Type B pancreatic cell (in vitro differentiated cells): ENCODE measurements at regions not wholly inside any gene's neighbourhood (a gene's known extent, or its start where the extent isn't known, plus 50 kb on each side); places are given as distances from the start of the nearest gene placed in this dataset.

Source experiments
- DNase-seq: peaks from one replicate; pipeline ENCODE4 v3.0.0; 2021; ENCODE audit warnings: mixed read lengths; ENCODE audit not compliant: unreplicated experiment; ENCODE audit errors: extremely low spot score
- H3K27ac Mint-ChIP-seq: 2 replicates; pipeline ENCODE4 v1.8.0; 2021; ENCODE audit warnings: mild to moderate bottlenecking, mixed read lengths
- H3K27me3 Mint-ChIP-seq: 2 replicates; pipeline ENCODE4 v1.8.0; 2021; ENCODE audit warnings: mixed read lengths
- H3K36me3 Mint-ChIP-seq: 2 replicates; pipeline ENCODE4 v1.8.0; 2021; ENCODE audit warnings: mixed read lengths
- H3K4me1 Mint-ChIP-seq: one replicate; pipeline ENCODE4 v1.8.0; 2021; ENCODE audit warnings: mixed read lengths; ENCODE audit not compliant: unreplicated experiment
- H3K4me3 Mint-ChIP-seq: 2 replicates; pipeline ENCODE4 v1.8.0; 2021; ENCODE audit warnings: mild to moderate bottlenecking, mixed read lengths
- H3K9me3 Mint-ChIP-seq: 2 replicates; pipeline ENCODE4 v1.8.0; 2021; ENCODE audit warnings: mixed read lengths
- TF ChIP-seq, protein P1 (sequence below): fragments of 200-600 bp; sonication (generic); conservative IDR thresholded peaks from 2 replicates; pipeline ENCODE4 v1.5.0; 2021; ENCODE audit warnings: antibody characterized with exemption, mild to moderate bottlenecking

DNA sequence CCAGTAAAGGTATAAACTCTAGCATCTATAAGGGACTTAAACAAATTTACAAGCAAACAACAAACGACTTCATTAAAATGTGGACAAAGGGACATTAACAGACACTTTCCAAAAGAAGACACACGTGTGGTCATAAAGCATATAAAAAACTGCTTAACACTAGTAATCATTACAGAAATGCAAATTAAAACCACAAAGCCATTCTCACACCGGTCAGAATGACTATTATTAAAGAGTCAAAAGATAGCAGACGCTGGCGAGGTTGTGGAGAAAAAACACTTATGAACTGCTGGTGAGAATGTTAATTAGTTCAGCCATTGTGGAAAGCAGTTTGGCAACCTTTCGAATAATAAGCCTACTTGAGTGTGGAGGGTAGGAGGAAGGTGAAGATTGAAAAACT, 217.1 kb upstream of the DLGAP1 start:
- DNase-seq, result no peak
- Mint-ChIP-seq H3K9me3 (peaks cover 20% of the 10 kb centered on the region), H3K27ac (no peak overlapping the region), H3K4me3 (no peak overlapping the region), H3K36me3 (no peaks in the 10 kb centered on the region), H3K27me3 (peaks cover 3% of the 10 kb centered on the region), H3K4me1 (no peaks in the 10 kb centered on the region)
- TF ChIP-seq, protein P1, sequence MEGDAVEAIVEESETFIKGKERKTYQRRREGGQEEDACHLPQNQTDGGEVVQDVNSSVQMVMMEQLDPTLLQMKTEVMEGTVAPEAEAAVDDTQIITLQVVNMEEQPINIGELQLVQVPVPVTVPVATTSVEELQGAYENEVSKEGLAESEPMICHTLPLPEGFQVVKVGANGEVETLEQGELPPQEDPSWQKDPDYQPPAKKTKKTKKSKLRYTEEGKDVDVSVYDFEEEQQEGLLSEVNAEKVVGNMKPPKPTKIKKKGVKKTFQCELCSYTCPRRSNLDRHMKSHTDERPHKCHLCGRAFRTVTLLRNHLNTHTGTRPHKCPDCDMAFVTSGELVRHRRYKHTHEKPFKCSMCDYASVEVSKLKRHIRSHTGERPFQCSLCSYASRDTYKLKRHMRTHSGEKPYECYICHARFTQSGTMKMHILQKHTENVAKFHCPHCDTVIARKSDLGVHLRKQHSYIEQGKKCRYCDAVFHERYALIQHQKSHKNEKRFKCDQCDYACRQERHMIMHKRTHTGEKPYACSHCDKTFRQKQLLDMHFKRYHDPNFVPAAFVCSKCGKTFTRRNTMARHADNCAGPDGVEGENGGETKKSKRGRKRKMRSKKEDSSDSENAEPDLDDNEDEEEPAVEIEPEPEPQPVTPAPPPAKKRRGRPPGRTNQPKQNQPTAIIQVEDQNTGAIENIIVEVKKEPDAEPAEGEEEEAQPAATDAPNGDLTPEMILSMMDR, result no peak

DNA sequence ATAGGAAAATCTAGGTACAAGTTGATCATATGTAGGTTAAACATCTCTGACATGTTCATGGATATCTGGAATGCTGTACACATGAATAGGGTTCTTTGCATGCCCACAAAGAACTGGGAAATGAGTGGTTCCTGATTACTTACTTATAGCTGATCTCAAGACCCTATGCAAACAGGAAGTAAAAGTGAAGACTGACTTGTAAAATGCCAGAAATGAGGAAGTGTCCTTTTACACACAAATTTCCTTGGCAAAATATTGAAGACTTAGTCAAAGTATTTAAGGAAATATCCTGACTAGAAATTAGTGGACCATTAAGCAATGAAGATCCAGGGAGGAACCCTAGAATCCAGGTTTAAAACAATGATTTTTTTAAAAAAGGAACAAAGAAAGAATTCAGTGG, 203.7 kb upstream of the DLGAP1 start:
- no peak overlapping the region for H3K4me3 Mint-ChIP-seq
- TF ChIP-seq, protein P1, result no peak
- no peak overlapping the region for H3K27ac Mint-ChIP-seq
- no peak for DNase-seq
- no peaks in the 10 kb centered on the region for H3K4me1 Mint-ChIP-seq
- no peaks in the 10 kb centered on the region for H3K36me3 Mint-ChIP-seq
- H3K9me3 Mint-ChIP-seq, result no peaks in the 10 kb centered on the region
- no peaks in the 10 kb centered on the region for H3K27me3 Mint-ChIP-seq

DNA sequence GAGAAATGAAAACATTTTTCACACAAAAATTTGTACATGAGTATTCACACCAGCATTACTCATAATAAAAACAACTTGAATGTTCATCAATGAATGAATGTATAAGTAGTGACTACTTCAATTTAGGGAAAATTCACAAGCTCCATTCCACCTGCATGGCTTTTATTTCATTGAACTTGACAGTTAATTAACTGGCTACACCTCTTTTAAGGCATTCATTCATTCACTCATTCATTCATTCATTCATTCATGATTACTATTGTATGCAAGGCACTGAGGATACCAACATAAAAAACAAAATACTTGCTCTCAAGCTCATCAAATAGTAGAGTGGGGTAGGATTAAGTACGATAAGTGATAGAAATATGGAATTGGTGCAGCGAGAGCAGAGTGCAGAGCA, 198.3 kb upstream of the DLGAP1 start:
- no peaks in the 10 kb centered on the region for H3K4me1 Mint-ChIP-seq
- H3K4me3 Mint-ChIP-seq, result no peak overlapping the region
- no peak overlapping the region for H3K27ac Mint-ChIP-seq
- no peaks in the 10 kb centered on the region for H3K27me3 Mint-ChIP-seq
- TF ChIP-seq, protein P1, result no peak
- H3K36me3 Mint-ChIP-seq, result no peaks in the 10 kb centered on the region
- no peak for DNase-seq
- no peaks in the 10 kb centered on the region for H3K9me3 Mint-ChIP-seq

DNA sequence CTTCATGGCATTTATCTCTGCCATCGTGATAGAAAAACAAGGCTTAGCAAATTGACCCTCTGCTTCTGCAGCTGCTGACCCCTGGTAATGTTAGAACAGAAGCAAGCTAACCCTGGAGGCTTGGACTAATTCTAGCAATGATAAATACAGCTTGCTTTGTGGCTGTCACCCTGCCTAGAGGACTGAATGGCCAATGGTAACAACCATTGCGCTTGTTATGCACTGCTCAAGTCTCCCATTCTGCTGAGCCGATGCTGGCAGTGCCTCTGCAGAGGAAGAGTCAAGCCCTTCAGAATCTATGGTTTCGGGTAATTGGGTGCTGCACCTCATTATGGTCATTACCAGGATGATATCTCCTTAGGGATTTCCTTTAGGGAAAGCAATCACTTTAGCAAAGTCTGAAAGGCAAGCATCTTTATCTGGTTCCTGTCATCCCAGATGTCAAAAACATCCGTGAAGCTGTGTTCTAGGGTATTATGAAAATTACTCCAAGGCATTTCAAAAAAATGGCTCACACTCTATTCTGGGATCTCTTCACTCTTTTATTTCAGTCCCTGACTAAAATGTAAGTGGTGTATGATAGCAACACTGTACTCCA, 186.8 kb upstream of the DLGAP1 start:
- Mint-ChIP-seq H3K4me3 (no peak overlapping the region), H3K27me3 (peaks cover 27% of the 10 kb centered on the region), H3K27ac (no peak overlapping the region), H3K4me1 (peaks cover 6% of the 10 kb centered on the region), H3K9me3 (no peaks in the 10 kb centered on the region), H3K36me3 (no peaks in the 10 kb centered on the region)
- TF ChIP-seq, protein P1, result no peak
- DNase-seq, result no peak

DNA sequence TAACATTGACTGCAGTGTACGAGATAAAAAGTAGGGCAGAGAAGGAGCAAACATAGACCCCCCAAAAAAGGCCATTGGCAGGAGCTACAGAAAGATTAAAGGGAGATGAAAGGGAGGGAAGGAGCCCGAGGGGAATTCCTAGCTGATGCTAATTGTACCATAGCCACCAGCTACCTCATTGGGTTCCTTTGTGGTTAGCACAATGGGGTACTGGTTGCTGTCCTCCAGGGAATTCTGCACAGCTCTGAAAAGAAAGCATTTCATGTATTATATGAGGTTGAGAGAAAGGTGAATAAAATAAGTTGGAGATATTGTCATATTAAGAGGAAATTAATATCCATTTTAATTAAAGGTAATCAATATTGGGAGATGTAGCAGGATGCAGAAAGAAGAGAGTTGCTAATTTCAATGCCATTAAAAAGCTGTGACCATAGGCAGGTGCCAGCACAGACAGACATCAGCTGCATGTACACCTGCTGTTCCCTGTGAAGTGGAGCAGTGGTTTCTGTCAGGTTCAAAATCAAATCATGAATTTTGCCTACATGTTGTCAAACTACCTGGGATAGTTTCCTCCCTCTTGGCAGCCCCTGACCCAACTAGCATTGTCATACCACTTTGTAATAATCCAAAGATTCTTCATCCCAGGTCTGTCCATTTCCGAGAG, 185.4 kb upstream of the DLGAP1 start:
- TF ChIP-seq, protein P1, result no peak
- H3K9me3 Mint-ChIP-seq, result no peaks in the 10 kb centered on the region
- H3K4me1 Mint-ChIP-seq, result peaks cover 6% of the 10 kb centered on the region
- H3K36me3 Mint-ChIP-seq, result no peaks in the 10 kb centered on the region
- peaks cover 23% of the 10 kb centered on the region for H3K27me3 Mint-ChIP-seq
- no peak for DNase-seq
- no peak overlapping the region for H3K4me3 Mint-ChIP-seq
- H3K27ac Mint-ChIP-seq, result no peak overlapping the region
